Right atrium auricular region (tissue), 2 donors: ENCODE measurements at regions not wholly inside any gene's neighbourhood (a gene's known extent, or its start where the extent isn't known, plus 50 kb on each side); places are given as distances from the start of the nearest gene placed in this dataset.

ENCODE experiments used
- DNase-seq: peaks from one replicate; pipeline ENCODE4 v3.0.0-alpha.2; 2019; ENCODE audit warnings: low spot score
- H3K27ac ChIP-seq, 2 donors: fragments of 200-600 bp; sonication (generic); 1 replicate in 1 of 2; 2 replicates in 1 of 2; pipeline ENCODE4 v1.5.1; 2016 to 2019
- H3K27me3 ChIP-seq, 2 donors: fragments of 200-600 bp; sonication (generic); one replicate each; pipeline versions ENCODE4 v1.5.1 to v1.6.0; 2017 to 2019
- H3K36me3 ChIP-seq: fragments of 200-600 bp; sonication (generic); one replicate; pipeline ENCODE4 v1.5.1; 2016
- H3K4me1 ChIP-seq, 2 donors: fragments of 200-600 bp; sonication (generic); one replicate each; pipeline versions ENCODE4 v1.5.1 to v1.6.0; 2017 to 2019
- H3K4me3 ChIP-seq, 2 donors: fragments of 200-600 bp; sonication (generic); 1 replicate in 1 of 2; 2 replicates in 1 of 2; pipeline ENCODE4 v1.5.1; 2017 to 2019; ENCODE audit warnings: mild to moderate bottlenecking in 1 of 2, moderate library complexity in 1 of 2
- H3K9me3 ChIP-seq, 2 donors: fragments of 200-600 bp; sonication (generic); one replicate each; pipeline ENCODE4 v1.5.1; 2019
- TF ChIP-seq, protein P1 (sequence below), 2 donors: fragments of 200-600 bp; sonication (generic); IDR thresholded peaks; one replicate each; pipeline ENCODE4 v1.5.1; 2019; ENCODE audit warnings: antibody characterized with exemption in 2 of 2

DNA sequence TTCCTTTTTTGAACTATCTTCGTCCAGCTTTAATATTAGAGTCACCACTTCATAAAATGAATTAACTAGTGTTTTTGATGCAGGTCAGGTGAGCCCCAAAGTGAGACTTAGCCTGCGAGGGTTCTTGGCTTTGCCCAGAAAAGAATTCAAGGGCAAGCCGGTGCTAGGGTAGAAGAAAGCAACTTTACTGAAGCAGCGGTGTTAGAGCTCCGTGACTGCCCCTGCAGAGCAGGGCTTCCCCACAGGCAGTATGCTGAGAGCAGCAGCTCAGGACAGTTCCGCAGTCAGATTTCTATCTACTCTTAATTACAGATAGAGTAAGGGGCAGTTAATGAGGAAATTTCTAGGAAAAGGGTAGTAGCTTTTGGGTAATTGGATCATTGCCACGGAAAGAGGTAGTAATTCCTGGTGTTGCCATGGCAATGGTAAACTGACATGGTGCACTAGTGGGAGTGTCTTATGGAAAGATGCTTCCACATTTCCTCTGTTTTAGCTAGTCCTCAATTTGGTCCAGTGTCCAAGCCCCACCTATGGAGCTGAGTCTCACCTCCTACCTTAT, 432.2 kb upstream of the ZNF507 start:
- Histone ChIP-seq H3K4me1 (no peaks in the 10 kb centered on the region), H3K27ac (no peak overlapping the region), H3K9me3 (no peaks in the 10 kb centered on the region), H3K4me3 (no peak overlapping the region), H3K36me3 (no peaks in the 10 kb centered on the region), H3K27me3 (no peaks in the 10 kb centered on the region)
- no peak for DNase-seq
- TF ChIP-seq, protein P1, sequence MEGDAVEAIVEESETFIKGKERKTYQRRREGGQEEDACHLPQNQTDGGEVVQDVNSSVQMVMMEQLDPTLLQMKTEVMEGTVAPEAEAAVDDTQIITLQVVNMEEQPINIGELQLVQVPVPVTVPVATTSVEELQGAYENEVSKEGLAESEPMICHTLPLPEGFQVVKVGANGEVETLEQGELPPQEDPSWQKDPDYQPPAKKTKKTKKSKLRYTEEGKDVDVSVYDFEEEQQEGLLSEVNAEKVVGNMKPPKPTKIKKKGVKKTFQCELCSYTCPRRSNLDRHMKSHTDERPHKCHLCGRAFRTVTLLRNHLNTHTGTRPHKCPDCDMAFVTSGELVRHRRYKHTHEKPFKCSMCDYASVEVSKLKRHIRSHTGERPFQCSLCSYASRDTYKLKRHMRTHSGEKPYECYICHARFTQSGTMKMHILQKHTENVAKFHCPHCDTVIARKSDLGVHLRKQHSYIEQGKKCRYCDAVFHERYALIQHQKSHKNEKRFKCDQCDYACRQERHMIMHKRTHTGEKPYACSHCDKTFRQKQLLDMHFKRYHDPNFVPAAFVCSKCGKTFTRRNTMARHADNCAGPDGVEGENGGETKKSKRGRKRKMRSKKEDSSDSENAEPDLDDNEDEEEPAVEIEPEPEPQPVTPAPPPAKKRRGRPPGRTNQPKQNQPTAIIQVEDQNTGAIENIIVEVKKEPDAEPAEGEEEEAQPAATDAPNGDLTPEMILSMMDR (IDR thresholded peaks at IDR 0.05): no peak

DNA sequence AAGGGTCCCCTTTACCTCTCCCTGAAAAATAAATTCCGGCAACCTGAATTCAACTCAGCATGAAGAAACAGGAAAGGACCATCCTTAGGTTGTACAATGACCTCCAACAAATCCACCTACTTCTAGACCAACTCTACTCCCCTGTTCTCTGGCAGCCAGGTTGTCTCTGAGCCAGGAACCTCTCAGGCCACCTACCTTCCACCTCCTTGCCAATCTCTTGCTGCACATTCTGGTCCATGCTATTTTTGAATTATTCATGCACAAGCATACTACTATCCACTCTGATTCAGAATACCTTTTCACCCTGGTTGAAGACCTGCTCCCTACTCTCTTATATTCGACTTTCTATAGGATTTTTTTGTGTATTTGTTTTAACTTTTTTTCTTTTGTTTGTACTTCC, 415.0 kb upstream of the ZNF507 start:
- H3K9me3 ChIP-seq: peaks cover 0 to 12% of the 10 kb centered on the region in 2 donors
- no peak overlapping the region for H3K27ac ChIP-seq
- DNase-seq: no peak
- TF ChIP-seq, protein P1 (IDR thresholded peaks at IDR 0.05): no peak
- no peaks in the 10 kb centered on the region for H3K27me3 ChIP-seq
- no peaks in the 10 kb centered on the region for H3K36me3 ChIP-seq
- no peak overlapping the region for H3K4me3 ChIP-seq
- H3K4me1 ChIP-seq: no peaks in the 10 kb centered on the region

DNA sequence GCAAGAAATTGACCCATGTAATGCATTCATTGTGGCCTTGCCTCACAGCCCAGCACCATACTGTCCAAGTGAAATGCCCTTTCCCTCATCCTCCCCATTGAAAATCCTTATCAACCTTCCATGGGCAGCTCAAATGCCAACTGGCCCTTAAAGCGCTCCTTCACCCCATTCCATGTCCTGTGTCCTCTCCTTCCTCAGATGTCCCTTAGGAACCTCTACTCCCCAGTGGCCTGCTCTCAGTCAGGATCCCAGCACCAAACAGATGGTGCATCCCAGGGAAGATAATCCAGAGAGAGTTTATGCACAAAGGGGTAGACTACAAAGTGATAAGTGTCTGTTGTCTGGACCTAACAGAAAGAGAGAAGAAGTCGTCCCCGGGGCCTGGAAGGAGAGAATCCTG, 407.4 kb upstream of the ZNF507 start:
- Histone ChIP-seq H3K9me3 (no peaks in the 10 kb centered on the region), H3K4me1 (no peaks in the 10 kb centered on the region), H3K36me3 (no peaks in the 10 kb centered on the region), H3K27me3 (no peaks in the 10 kb centered on the region), H3K27ac (no peak overlapping the region), H3K4me3 (no peak overlapping the region)
- no peak for DNase-seq
- TF ChIP-seq, protein P1 (IDR thresholded peaks at IDR 0.05): no peak

DNA sequence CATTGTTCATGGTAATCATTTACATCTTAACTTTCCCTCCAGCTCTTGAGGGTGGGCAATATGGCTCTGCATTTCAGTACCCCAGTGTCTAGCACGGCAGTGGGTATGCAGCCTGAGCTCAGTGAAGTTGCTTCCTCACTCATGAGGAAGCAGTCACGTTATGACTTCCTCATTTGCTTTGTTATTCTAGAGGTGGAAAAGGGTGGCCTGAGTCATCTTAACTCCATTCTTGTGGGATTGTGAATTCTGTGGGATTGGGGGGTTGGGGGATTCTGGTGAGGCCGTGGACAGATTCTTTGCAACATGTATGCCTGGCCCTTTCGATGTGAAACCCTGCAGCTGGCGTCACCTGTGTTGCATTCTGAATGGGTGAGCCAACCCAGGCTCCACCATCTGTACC, 406.7 kb upstream of the ZNF507 start:
- TF ChIP-seq, protein P1 (IDR thresholded peaks at IDR 0.05): no peak
- H3K27ac ChIP-seq: no peak overlapping the region
- DNase-seq: no peak
- no peaks in the 10 kb centered on the region for H3K36me3 ChIP-seq
- H3K4me1 ChIP-seq: no peaks in the 10 kb centered on the region
- no peaks in the 10 kb centered on the region for H3K27me3 ChIP-seq
- no peak overlapping the region for H3K4me3 ChIP-seq
- no peaks in the 10 kb centered on the region for H3K9me3 ChIP-seq

DNA sequence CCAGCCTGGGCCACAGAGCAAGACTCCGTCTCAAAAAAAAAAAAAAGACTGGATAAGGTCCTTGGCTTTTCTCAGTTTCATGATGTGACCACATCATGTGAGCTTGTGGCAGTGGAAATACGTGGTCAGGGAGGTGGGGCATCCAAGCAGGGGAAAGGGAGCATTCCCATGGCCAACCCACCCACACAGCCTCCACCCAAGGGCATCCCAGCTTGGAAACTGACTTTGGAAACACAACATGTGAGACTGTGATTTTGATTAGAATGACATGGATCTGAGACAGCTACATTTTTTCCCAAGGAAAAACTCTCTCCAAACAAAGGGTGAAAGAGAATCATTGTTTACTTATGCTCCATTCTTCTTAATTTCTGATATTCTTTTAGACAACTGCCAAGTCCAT, 405.0 kb upstream of the ZNF507 start:
- H3K36me3 ChIP-seq: no peaks in the 10 kb centered on the region
- DNase-seq: no peak
- no peak overlapping the region for H3K27ac ChIP-seq

More for the DNA sequence above, 405.0 kb upstream of the ZNF507 start:
- Histone ChIP-seq H3K9me3 (no peaks in the 10 kb centered on the region), H3K27me3 (no peaks in the 10 kb centered on the region), H3K4me1 (no peaks in the 10 kb centered on the region), H3K4me3 (no peak overlapping the region)
- TF ChIP-seq, protein P1 (IDR thresholded peaks at IDR 0.05): no peak
